ENCODE measurements at regions not wholly inside any gene's neighbourhood (a gene's known extent, or its start where the extent isn't known, plus 50 kb on each side); places are given as distances from the start of the nearest gene placed in this dataset.
"Not testable (repeated sequence)": the region's sequence is repeated elsewhere in the genome, so short reads cannot be mapped to it uniquely, and the experiment has no call there.

GRCh38 chr10:57657164-57657765, 610.4 kb downstream of the IPMK start:
- H3K4me3 ChIP-seq (ENCODE audit: low read depth, low read length) = no peak overlapping the region
- TF ChIP-seq, protein P1, sequence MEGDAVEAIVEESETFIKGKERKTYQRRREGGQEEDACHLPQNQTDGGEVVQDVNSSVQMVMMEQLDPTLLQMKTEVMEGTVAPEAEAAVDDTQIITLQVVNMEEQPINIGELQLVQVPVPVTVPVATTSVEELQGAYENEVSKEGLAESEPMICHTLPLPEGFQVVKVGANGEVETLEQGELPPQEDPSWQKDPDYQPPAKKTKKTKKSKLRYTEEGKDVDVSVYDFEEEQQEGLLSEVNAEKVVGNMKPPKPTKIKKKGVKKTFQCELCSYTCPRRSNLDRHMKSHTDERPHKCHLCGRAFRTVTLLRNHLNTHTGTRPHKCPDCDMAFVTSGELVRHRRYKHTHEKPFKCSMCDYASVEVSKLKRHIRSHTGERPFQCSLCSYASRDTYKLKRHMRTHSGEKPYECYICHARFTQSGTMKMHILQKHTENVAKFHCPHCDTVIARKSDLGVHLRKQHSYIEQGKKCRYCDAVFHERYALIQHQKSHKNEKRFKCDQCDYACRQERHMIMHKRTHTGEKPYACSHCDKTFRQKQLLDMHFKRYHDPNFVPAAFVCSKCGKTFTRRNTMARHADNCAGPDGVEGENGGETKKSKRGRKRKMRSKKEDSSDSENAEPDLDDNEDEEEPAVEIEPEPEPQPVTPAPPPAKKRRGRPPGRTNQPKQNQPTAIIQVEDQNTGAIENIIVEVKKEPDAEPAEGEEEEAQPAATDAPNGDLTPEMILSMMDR (IDR thresholded peaks at IDR 0.05; ENCODE audit: low read depth, low read length) = no peak; the same call in 1 of the 2 replicates

DNA sequence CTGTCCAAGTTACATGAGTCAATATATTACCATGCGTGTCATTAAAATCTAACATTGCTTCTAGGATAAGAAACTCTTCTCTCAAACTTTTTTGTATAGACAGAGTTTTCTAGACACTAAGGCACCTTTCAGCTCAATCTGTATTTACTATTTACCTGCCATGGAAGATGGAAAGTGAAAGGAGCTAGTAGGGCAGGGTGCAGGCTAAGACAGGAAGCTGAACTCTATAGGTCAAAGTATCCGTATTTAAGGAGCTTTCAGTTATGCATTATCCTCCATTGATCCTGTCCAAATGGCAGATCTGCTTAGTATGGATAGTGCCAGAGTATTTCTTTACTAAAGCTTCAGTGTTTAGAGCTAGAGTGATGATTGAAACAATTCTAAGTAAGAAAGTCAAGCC, 612.8 kb downstream of the IPMK start:
- TF ChIP-seq, protein P1 (IDR thresholded peaks at IDR 0.05; ENCODE audit: low read depth, low read length) = no peak
- no peak overlapping the region for H3K4me3 ChIP-seq (ENCODE audit: low read depth, low read length)

- not testable (repeated sequence) for H3K4me3 ChIP-seq (ENCODE audit: low read depth, low read length)
Observed at GRCh38 chr10:57645108-57645507, 622.6 kb downstream of the IPMK start.

DNA sequence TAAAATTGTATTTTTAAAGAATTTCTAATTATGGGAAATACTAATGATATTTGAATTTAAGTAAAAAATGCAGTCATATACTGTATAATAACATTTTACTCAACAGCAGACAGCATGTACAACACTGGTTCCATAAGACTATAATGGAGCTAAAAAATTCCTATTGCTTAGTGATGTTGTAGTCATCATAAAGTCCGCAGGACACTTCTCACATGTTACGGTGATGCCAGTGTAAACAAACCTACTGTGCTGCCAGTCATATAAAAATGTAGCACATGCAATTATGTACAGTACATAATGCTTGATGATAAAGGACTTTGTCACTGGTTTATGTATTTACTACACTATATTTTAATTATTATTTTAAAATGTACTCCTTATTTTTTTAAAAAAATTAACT, 629.3 kb downstream of the IPMK start:
- TF ChIP-seq, protein P1 (IDR thresholded peaks at IDR 0.05; ENCODE audit: low read depth, low read length) = no peak

GRCh38 chr10:57628592-57629284, 639.0 kb downstream of the IPMK start:
- H3K4me3 ChIP-seq (ENCODE audit: low read depth, low read length) = no peak overlapping the region
- TF ChIP-seq, protein P1 (IDR thresholded peaks at IDR 0.05; ENCODE audit: low read depth, low read length) = no peak

More for the DNA sequence above, 629.3 kb downstream of the IPMK start:
- H3K4me3 ChIP-seq (ENCODE audit: low read depth, low read length) = no peak overlapping the region

GRCh38 chr10:57627642-57628178, 640.0 kb downstream of the IPMK start:
- TF ChIP-seq, protein P1 (IDR thresholded peaks at IDR 0.05; ENCODE audit: low read depth, low read length) = no peak
- no peak overlapping the region for H3K4me3 ChIP-seq (ENCODE audit: low read depth, low read length)

DNA sequence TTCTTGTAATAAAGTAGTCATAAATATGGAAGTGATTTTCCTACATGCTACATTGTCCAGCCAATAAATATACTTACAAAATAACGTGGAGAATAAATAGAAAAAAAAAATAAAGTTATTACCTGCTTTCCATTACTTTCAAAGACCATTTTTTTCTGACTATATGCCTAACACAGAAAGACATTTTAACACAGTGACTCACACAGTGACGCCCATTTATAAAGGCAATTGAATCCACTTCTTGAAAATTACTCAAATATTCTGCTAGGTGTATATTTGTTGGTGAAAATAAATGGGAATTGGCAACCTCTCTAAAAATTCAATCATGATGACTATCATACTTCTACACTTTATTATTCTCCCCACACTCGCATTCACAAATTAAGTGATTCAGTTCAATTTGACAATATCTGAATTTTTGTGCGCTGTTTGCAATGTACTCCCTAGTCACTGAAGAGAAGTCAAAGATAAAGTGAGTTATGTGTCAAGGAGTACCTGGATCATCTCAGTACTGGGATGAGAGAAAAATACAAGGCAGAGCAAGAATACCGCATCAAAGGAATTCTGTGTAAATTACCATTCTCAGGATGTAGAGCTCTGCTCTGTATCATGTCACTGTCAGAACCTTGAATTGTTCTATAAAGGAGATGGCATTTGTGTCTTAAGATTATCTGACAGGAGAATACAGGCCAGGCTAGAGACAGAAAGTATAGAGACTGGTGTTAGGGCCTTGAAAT, 642.7 kb downstream of the IPMK start:
- no peak overlapping the region for H3K4me3 ChIP-seq (ENCODE audit: low read depth, low read length)
- TF ChIP-seq, protein P1 (IDR thresholded peaks at IDR 0.05; ENCODE audit: low read depth, low read length) = no peak
